ENCODE measurements at regions not wholly inside any gene's neighbourhood (a gene's known extent, or its start where the extent isn't known, plus 50 kb on each side); places are given as distances from the start of the nearest gene placed in this dataset.
"Not testable (repeated sequence)": the region's sequence is repeated elsewhere in the genome, so short reads cannot be mapped to it uniquely, and the experiment has no call there.

DNA sequence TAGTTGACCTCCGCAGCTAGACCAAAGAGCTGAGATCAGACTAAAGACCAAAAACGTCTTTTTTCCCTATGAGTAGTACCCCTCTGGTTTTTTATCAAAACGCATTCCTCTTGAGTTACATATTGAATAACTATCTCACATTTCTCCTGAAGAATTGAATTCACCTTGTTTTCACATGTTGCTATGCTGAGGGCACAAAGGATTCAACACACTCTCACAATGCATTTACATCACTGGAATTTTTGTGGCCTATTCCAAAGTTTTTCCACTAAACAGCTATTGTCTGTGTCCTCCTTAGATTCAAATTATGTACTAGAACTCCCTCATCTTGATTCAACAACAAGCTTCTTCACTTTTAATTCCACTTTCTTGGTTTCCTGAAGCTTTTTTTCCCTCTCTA, 112.5 kb downstream of the RSL24D1 start:
- Mint-ChIP-seq H3K4me3 (no peak overlapping the region), H3K27ac (no peak overlapping the region), H3K36me3 (no peaks in the 10 kb centered on the region), H3K9me3 (peaks cover 0 to 4% (median 3%) of the 10 kb centered on the region in 3 donors), H3K4me1 (no peaks in the 10 kb centered on the region), H3K27me3 (peaks cover under 1 to 9% of the 10 kb centered on the region in 2 donors)
- Histone ChIP-seq H3K4me1 (ENCODE audit: control insufficient read depth in 1 of 2, extremely low read depth in 1 of 2, insufficient read depth in 2 of 2, low read length in 2 of 2) (no peaks in the 10 kb centered on the region), H3K27me3 (replicated peaks in 1 of 2; ENCODE audit: control insufficient read depth in 2 of 2, extremely low read depth in 1 of 2, insufficient read depth in 2 of 2, low read length in 1 of 2) (no peaks in the 10 kb centered on the region), H3K9me3 (no peaks in the 10 kb centered on the region), H3K36me3 (ENCODE audit: control insufficient read depth in 2 of 2, extremely low read depth in 1 of 2, insufficient read depth in 1 of 2, low read length in 1 of 2) (no peaks in the 10 kb centered on the region), H3K27ac (ENCODE audit: low read length) (no peak overlapping the region), H3K4me3 (ENCODE audit: control insufficient read depth in 1 of 2, extremely low read depth in 1 of 2, low read length in 1 of 2) (no peak overlapping the region)
- ChIA-PET POLR2A (no interaction called here), CTCF (no interaction called here)
- DNase-seq: no peak
- ATAC-seq (replicated peaks in 1 of 4): no peak
- whole genome bisulfite sequencing (ENCODE audit: insufficient coverage): 71% methylated on average over 1 of the region's 3 CpGs

GRCh38 chr15:55077052-55077451, 119.7 kb downstream of the RSL24D1 start:
- ATAC-seq (replicated peaks in 1 of 4): peak in 1 of 4 experiments; percentile 57
- H3K27ac ChIP-seq (ENCODE audit: low read length); H3K9me3 ChIP-seq; H3K27me3 Mint-ChIP-seq; CTCF ChIA-PET; POLR2A ChIA-PET; H3K27me3 ChIP-seq (replicated peaks in 1 of 2; ENCODE audit: control insufficient read depth in 2 of 2, extremely low read depth in 1 of 2, insufficient read depth in 2 of 2, low read length in 1 of 2); H3K36me3 ChIP-seq (ENCODE audit: control insufficient read depth in 2 of 2, extremely low read depth in 1 of 2, insufficient read depth in 1 of 2, low read length in 1 of 2); H3K36me3 Mint-ChIP-seq; H3K4me3 ChIP-seq (ENCODE audit: control insufficient read depth in 1 of 2, extremely low read depth in 1 of 2, low read length in 1 of 2); H3K4me1 ChIP-seq (ENCODE audit: control insufficient read depth in 1 of 2, extremely low read depth in 1 of 2, insufficient read depth in 2 of 2, low read length in 2 of 2): not testable (repeated sequence)
- peak overlapping the region; percentile 8 to 41 (median 18) for H3K4me3 Mint-ChIP-seq
- H3K9me3 Mint-ChIP-seq: peaks cover 11 to 16% (median 16%) of the 10 kb centered on the region in 3 donors
- WGBS (ENCODE audit: insufficient coverage): no CpG with 5 or more reads among the region's 1 CpG
- peak in 1 of 35 experiments; percentile 11 for DNase-seq
- H3K4me1 Mint-ChIP-seq: peaks cover 20 to 26% (median 23%) of the 10 kb centered on the region in 3 donors
- peak overlapping the region; percentile 65 to 72 for H3K27ac Mint-ChIP-seq

GRCh38 chr15:55074431-55074830, 122.3 kb downstream of the RSL24D1 start:
- Mint-ChIP-seq H3K36me3 (no peaks in the 10 kb centered on the region), H3K9me3 (peaks cover 11 to 16% (median 16%) of the 10 kb centered on the region in 3 donors), H3K27ac (no peak overlapping the region), H3K27me3 (no peaks in the 10 kb centered on the region), H3K4me3 (no peak overlapping the region), H3K4me1 (peaks cover 20 to 26% (median 23%) of the 10 kb centered on the region in 3 donors)
- DNase-seq (no peak), ATAC-seq (replicated peaks in 1 of 4) (no peak)
- H3K4me1 ChIP-seq (ENCODE audit: control insufficient read depth in 1 of 2, extremely low read depth in 1 of 2, insufficient read depth in 2 of 2, low read length in 2 of 2): peaks cover 0 to 8% of the 10 kb centered on the region in 2 experiments
- no peak overlapping the region for H3K4me3 ChIP-seq (ENCODE audit: control insufficient read depth in 1 of 2, extremely low read depth in 1 of 2, low read length in 1 of 2)
- POLR2A ChIA-PET: no interaction called here
- no peaks in the 10 kb centered on the region for H3K9me3 ChIP-seq
- no peaks in the 10 kb centered on the region for H3K36me3 ChIP-seq (ENCODE audit: control insufficient read depth in 2 of 2, extremely low read depth in 1 of 2, insufficient read depth in 1 of 2, low read length in 1 of 2)
- WGBS (ENCODE audit: insufficient coverage): 100% methylated on average over 2 of the region's 6 CpGs
- no peaks in the 10 kb centered on the region for H3K27me3 ChIP-seq (replicated peaks in 1 of 2; ENCODE audit: control insufficient read depth in 2 of 2, extremely low read depth in 1 of 2, insufficient read depth in 2 of 2, low read length in 1 of 2)
- H3K27ac ChIP-seq (ENCODE audit: low read length): no peak overlapping the region
- CTCF ChIA-PET: no interaction called here

GRCh38 chr15:55063970-55064369, 132.8 kb downstream of the RSL24D1 start:
- H3K9me3 ChIP-seq; H3K27ac Mint-ChIP-seq; H3K27ac ChIP-seq (ENCODE audit: low read length); H3K4me3 ChIP-seq (ENCODE audit: control insufficient read depth in 1 of 2, extremely low read depth in 1 of 2, low read length in 1 of 2); DNase-seq; H3K4me1 Mint-ChIP-seq; H3K36me3 Mint-ChIP-seq; POLR2A ChIA-PET; H3K4me3 Mint-ChIP-seq; H3K36me3 ChIP-seq (ENCODE audit: control insufficient read depth in 2 of 2, extremely low read depth in 1 of 2, insufficient read depth in 1 of 2, low read length in 1 of 2); H3K4me1 ChIP-seq (ENCODE audit: control insufficient read depth in 1 of 2, extremely low read depth in 1 of 2, insufficient read depth in 2 of 2, low read length in 2 of 2); ATAC-seq (replicated peaks in 1 of 4); H3K27me3 ChIP-seq (replicated peaks in 1 of 2; ENCODE audit: control insufficient read depth in 2 of 2, extremely low read depth in 1 of 2, insufficient read depth in 2 of 2, low read length in 1 of 2): not testable (repeated sequence)
- Mint-ChIP-seq H3K27me3 (peaks cover 4 to 11% of the 10 kb centered on the region in 2 donors), H3K9me3 (peaks cover 9 to 20% (median 13%) of the 10 kb centered on the region in 3 donors)
- CTCF ChIA-PET: interaction anchor here in 1 of 2 donors (0.6 kb wide), 1 partner anchor 11 kb away, joined by 3 read pairs; no protein-coding TSS in a partner anchor
- WGBS (ENCODE audit: insufficient coverage): 97% methylated on average over 6 of the region's 20 CpGs

DNA sequence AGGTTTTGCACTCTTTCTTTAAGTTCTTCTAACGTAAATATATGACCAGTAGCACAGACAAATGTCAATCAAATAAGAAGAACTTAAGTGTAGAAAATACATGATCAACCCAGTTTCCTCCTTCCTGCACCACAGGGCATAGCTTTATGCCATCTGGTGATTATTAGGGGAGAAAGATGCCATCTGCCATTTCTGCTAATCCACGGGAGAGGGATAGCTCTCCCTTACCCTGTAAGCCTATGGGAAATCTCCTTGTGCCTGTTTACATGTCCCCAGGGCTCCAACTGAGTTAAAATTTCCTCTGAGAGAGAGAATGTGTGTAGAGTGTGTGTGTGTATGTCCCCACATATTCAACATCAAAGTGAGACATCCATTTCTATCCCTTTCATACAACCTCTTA, 135.9 kb downstream of the RSL24D1 start:
- Histone ChIP-seq H3K36me3 (ENCODE audit: control insufficient read depth in 2 of 2, extremely low read depth in 1 of 2, insufficient read depth in 1 of 2, low read length in 1 of 2) (no peaks in the 10 kb centered on the region), H3K9me3 (no peaks in the 10 kb centered on the region), H3K4me1 (ENCODE audit: control insufficient read depth in 1 of 2, extremely low read depth in 1 of 2, insufficient read depth in 2 of 2, low read length in 2 of 2) (no peaks in the 10 kb centered on the region), H3K27me3 (replicated peaks in 1 of 2; ENCODE audit: control insufficient read depth in 2 of 2, extremely low read depth in 1 of 2, insufficient read depth in 2 of 2, low read length in 1 of 2) (no peaks in the 10 kb centered on the region), H3K27ac (ENCODE audit: low read length) (no peak overlapping the region), H3K4me3 (ENCODE audit: control insufficient read depth in 1 of 2, extremely low read depth in 1 of 2, low read length in 1 of 2) (no peak overlapping the region)
- DNase-seq: no peak
- POLR2A ChIA-PET: no interaction called here
- no CpG with 5 or more reads among the region's 2 CpGs for WGBS (ENCODE audit: insufficient coverage)
- no peak for ATAC-seq (replicated peaks in 1 of 4)
- Mint-ChIP-seq H3K9me3 (peaks cover 9 to 20% (median 13%) of the 10 kb centered on the region in 3 donors), H3K4me3 (no peak overlapping the region), H3K4me1 (no peaks in the 10 kb centered on the region), H3K27me3 (peaks cover 13 to 21% of the 10 kb centered on the region in 2 donors), H3K27ac (no peak overlapping the region), H3K36me3 (peaks cover 3% of the 10 kb centered on the region)
- CTCF ChIA-PET: interaction anchor here in 1 of 2 donors (0.7 kb wide), 1 partner anchor 323 kb away, joined by 11 read pairs; no protein-coding TSS in a partner anchor

- no peaks in the 10 kb centered on the region for H3K4me1 ChIP-seq (ENCODE audit: control insufficient read depth in 1 of 2, extremely low read depth in 1 of 2, insufficient read depth in 2 of 2, low read length in 2 of 2)
- CTCF ChIA-PET: no interaction called here
- H3K36me3 Mint-ChIP-seq: no peaks in the 10 kb centered on the region
Observed at GRCh38 chr15:55056500-55056899, 140.2 kb downstream of the RSL24D1 start.

DNA sequence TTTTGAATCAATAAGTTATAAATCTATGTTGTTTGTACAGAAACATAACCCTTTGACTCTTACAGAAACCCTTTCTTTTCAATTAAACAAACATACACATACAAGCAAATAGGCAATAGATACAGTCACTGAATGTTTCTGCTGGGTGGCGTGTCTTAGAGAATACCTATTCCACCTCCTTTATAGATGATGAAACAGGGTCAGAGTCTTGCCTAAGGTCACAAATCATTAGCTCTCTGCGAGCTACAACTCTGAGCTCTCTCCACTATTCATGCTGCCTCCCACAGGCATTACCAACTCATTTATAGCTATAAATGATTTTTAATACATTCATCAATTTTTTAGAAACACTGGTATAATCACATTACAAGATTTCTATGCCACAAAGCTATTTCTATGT, 152.6 kb downstream of the RSL24D1 start:
- ATAC-seq (replicated peaks in 1 of 4): no peak
- peaks cover 0 to 12% of the 10 kb centered on the region in 2 experiments for H3K27me3 ChIP-seq (replicated peaks in 1 of 2; ENCODE audit: control insufficient read depth in 2 of 2, extremely low read depth in 1 of 2, insufficient read depth in 2 of 2, low read length in 1 of 2)
- H3K4me3 Mint-ChIP-seq: no peak overlapping the region
- POLR2A ChIA-PET: no interaction called here
- H3K9me3 Mint-ChIP-seq: no peaks in the 10 kb centered on the region
- no peak overlapping the region for H3K4me3 ChIP-seq (ENCODE audit: control insufficient read depth in 1 of 2, extremely low read depth in 1 of 2, low read length in 1 of 2)
- WGBS (ENCODE audit: insufficient coverage): 80% methylated on average over 1 of the region's 2 CpGs
- H3K27me3 Mint-ChIP-seq: peaks cover 19 to 21% of the 10 kb centered on the region in 2 donors
- CTCF ChIA-PET: no interaction called here
- no peaks in the 10 kb centered on the region for H3K36me3 Mint-ChIP-seq
- DNase-seq: no peak
- H3K27ac Mint-ChIP-seq: no peak overlapping the region
- no peaks in the 10 kb centered on the region for H3K4me1 Mint-ChIP-seq
- H3K9me3 ChIP-seq: no peaks in the 10 kb centered on the region
- no peak overlapping the region for H3K27ac ChIP-seq (ENCODE audit: low read length)
- no peaks in the 10 kb centered on the region for H3K36me3 ChIP-seq (ENCODE audit: control insufficient read depth in 2 of 2, extremely low read depth in 1 of 2, insufficient read depth in 1 of 2, low read length in 1 of 2)
- no peaks in the 10 kb centered on the region for H3K4me1 ChIP-seq (ENCODE audit: control insufficient read depth in 1 of 2, extremely low read depth in 1 of 2, insufficient read depth in 2 of 2, low read length in 2 of 2)

More at GRCh38 chr15:55056500-55056899, 140.2 kb downstream of the RSL24D1 start:
- Mint-ChIP-seq H3K9me3 (no peaks in the 10 kb centered on the region), H3K27me3 (peaks cover 11 to 28% of the 10 kb centered on the region in 2 donors), H3K27ac (no peak overlapping the region), H3K4me3 (no peak overlapping the region), H3K4me1 (no peaks in the 10 kb centered on the region)
- H3K9me3 ChIP-seq: no peaks in the 10 kb centered on the region
- ATAC-seq (replicated peaks in 1 of 4) (no peak), DNase-seq (no peak)
- no peaks in the 10 kb centered on the region for H3K27me3 ChIP-seq (replicated peaks in 1 of 2; ENCODE audit: control insufficient read depth in 2 of 2, extremely low read depth in 1 of 2, insufficient read depth in 2 of 2, low read length in 1 of 2)
- no peaks in the 10 kb centered on the region for H3K36me3 ChIP-seq (ENCODE audit: control insufficient read depth in 2 of 2, extremely low read depth in 1 of 2, insufficient read depth in 1 of 2, low read length in 1 of 2)
- POLR2A ChIA-PET: no interaction called here
- H3K4me3 ChIP-seq (ENCODE audit: control insufficient read depth in 1 of 2, extremely low read depth in 1 of 2, low read length in 1 of 2): no peak overlapping the region
- WGBS (ENCODE audit: insufficient coverage): 17% methylated on average over 1 of the region's 3 CpGs
- no peak overlapping the region for H3K27ac ChIP-seq (ENCODE audit: low read length)

Data from T-cell (primary cell).